ENCODE measurements at regions not wholly inside any gene's neighbourhood (a gene's known extent, or its start where the extent isn't known, plus 50 kb on each side); places are given as distances from the start of the nearest gene placed in this dataset.

- no peak overlapping the region for H3K4me3 ChIP-seq (ENCODE audit: low read depth, low read length)
- no peak for TF ChIP-seq CTCF (IDR thresholded peaks at IDR 0.05; ENCODE audit: low read depth, low read length)
Measured at GRCh38 chr3:113062705-113063104, 71.9 kb downstream of the GTPBP8 start.

- H3K4me3 ChIP-seq (ENCODE audit: low read depth, low read length): no peak overlapping the region
- no peak for TF ChIP-seq CTCF (IDR thresholded peaks at IDR 0.05; ENCODE audit: low read depth, low read length)
Measured at GRCh38 chr3:113063126-113063894, 72.5 kb downstream of the GTPBP8 start.

GRCh38 chr3:113064183-113064582 lies 73.4 kb downstream of the GTPBP8 start:
- TF ChIP-seq CTCF (IDR thresholded peaks at IDR 0.05; ENCODE audit: low read depth, low read length): no peak

GRCh38 chr3:113065336-113065735 lies 74.6 kb downstream of the GTPBP8 start:
- TF ChIP-seq CTCF (IDR thresholded peaks at IDR 0.05; ENCODE audit: low read depth, low read length): no peak
- no peak overlapping the region for H3K4me3 ChIP-seq (ENCODE audit: low read depth, low read length)

More at GRCh38 chr3:113064183-113064582, 73.4 kb downstream of the GTPBP8 start:
- H3K4me3 ChIP-seq (ENCODE audit: low read depth, low read length): no peak overlapping the region

- no peak for TF ChIP-seq CTCF (IDR thresholded peaks at IDR 0.05; ENCODE audit: low read depth, low read length)
- no peak overlapping the region for H3K4me3 ChIP-seq (ENCODE audit: low read depth, low read length)
Measured at GRCh38 chr3:113070072-113070640, 79.4 kb downstream of the GTPBP8 start.

- no peak for TF ChIP-seq CTCF (IDR thresholded peaks at IDR 0.05; ENCODE audit: low read depth, low read length)
- H3K4me3 ChIP-seq (ENCODE audit: low read depth, low read length): no peak overlapping the region
Measured at GRCh38 chr3:113070681-113071113, 79.9 kb downstream of the GTPBP8 start.

GRCh38 chr3:113075588-113075987 lies 84.8 kb downstream of the GTPBP8 start:
- no peak for TF ChIP-seq CTCF (IDR thresholded peaks at IDR 0.05; ENCODE audit: low read depth, low read length)

More at GRCh38 chr3:113075588-113075987, 84.8 kb downstream of the GTPBP8 start:
- H3K4me3 ChIP-seq (ENCODE audit: low read depth, low read length): no peak overlapping the region
